ENCODE measurements at regions not wholly inside any gene's neighbourhood (a gene's known extent, or its start where the extent isn't known, plus 50 kb on each side); places are given as distances from the start of the nearest gene placed in this dataset.

GRCh38 chr2:67038195-67038594 is 358.9 kb upstream of the ETAA1 start:
- TF ChIP-seq CTCF (IDR thresholded peaks at IDR 0.05; ENCODE audit: poor library complexity, severe bottlenecking) = no peak
- no peak for TF ChIP-seq REST (IDR thresholded peaks at IDR 0.05; ENCODE audit: borderline replicate concordance)
